Breast epithelium (tissue), 4 donors: ENCODE measurements at regions not wholly inside any gene's neighbourhood (a gene's known extent, or its start where the extent isn't known, plus 50 kb on each side); places are given as distances from the start of the nearest gene placed in this dataset.

Experiments used
- DNase-seq, 2 donors: peaks; one replicate each; pipeline ENCODE4 v3.0.0-alpha.2; 2019; ENCODE audit warnings: low spot score in 2 of 2
- H3K27ac ChIP-seq, 2 donors: fragments of 200-600 bp; sonication (generic) in 1 of 2; one replicate each; pipeline ENCODE4 v1.5.1; 2016 to 2019; ENCODE audit warnings: mild to moderate bottlenecking in 1 of 2
- H3K27me3 ChIP-seq, 2 donors: fragments of 200-600 bp; sonication (generic) in 1 of 2; one replicate each; pipeline versions ENCODE4 v1.5.1 to v1.6.0; 2017 to 2019; ENCODE audit warnings: control low read depth in 1 of 2, mild to moderate bottlenecking in 1 of 2
- H3K36me3 ChIP-seq: fragments of 200-600 bp; one replicate; pipeline ENCODE4 v1.5.1; 2019
- H3K4me1 ChIP-seq, 2 donors: fragments of 200-600 bp; sonication (generic); one replicate each; pipeline ENCODE4 v1.5.1; 2016 to 2019; ENCODE audit warnings: control low read depth in 1 of 2
- H3K4me3 ChIP-seq, 3 donors: fragments of 200-600 bp; sonication (generic); 1 replicate in 2 of 3; 2 replicates in 1 of 3; pipeline ENCODE4 v1.5.1; 2016 to 2019; ENCODE audit warnings: mild to moderate bottlenecking in 3 of 3, moderate library complexity in 2 of 3
- H3K9me3 ChIP-seq, 2 donors: fragments of 200-600 bp; sonication (generic) in 1 of 2; one replicate each; pipeline ENCODE4 v1.5.1; 2016 to 2019; ENCODE audit warnings: control low read depth in 1 of 2
- POLR2A ChIP-seq: fragments of 450-650 bp; IDR thresholded peaks from one replicate; pipeline ENCODE4 v1.6.1; 2016; ENCODE audit warnings: antibody characterized with exemption, mild to moderate bottlenecking, moderate library complexity
- POLR2AphosphoS5 ChIP-seq, 3 donors: sonication (generic); formaldehyde crosslinking; IDR thresholded peaks; one replicate each; pipeline ENCODE4 v1.6.1; 2017; ENCODE audit warnings: antibody characterized with exemption in 3 of 3
- intact Hi-C: fragments of 100-400 bp; cut with DNase I; formaldehyde crosslinking; loops from one replicate; pipeline ENCODE4 v1.15.1; 2023; ENCODE audit warnings: low total_unique reads
- TF ChIP-seq, protein P1 (sequence below), 3 donors: fragments of 450-650 bp; IDR thresholded peaks; one replicate each; pipeline ENCODE4 v1.5.1; 2016 to 2017; ENCODE audit warnings: antibody characterized with exemption in 3 of 3, mild to moderate bottlenecking in 3 of 3, moderate library complexity in 3 of 3

GRCh38 chr16:51062039-51062438 is 89.0 kb downstream of the SALL1 start:
- TF ChIP-seq POLR2A (no peak), POLR2AphosphoS5 (IDR thresholded peaks at IDR 0.05) (no peak)
- TF ChIP-seq, protein P1, sequence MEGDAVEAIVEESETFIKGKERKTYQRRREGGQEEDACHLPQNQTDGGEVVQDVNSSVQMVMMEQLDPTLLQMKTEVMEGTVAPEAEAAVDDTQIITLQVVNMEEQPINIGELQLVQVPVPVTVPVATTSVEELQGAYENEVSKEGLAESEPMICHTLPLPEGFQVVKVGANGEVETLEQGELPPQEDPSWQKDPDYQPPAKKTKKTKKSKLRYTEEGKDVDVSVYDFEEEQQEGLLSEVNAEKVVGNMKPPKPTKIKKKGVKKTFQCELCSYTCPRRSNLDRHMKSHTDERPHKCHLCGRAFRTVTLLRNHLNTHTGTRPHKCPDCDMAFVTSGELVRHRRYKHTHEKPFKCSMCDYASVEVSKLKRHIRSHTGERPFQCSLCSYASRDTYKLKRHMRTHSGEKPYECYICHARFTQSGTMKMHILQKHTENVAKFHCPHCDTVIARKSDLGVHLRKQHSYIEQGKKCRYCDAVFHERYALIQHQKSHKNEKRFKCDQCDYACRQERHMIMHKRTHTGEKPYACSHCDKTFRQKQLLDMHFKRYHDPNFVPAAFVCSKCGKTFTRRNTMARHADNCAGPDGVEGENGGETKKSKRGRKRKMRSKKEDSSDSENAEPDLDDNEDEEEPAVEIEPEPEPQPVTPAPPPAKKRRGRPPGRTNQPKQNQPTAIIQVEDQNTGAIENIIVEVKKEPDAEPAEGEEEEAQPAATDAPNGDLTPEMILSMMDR (IDR thresholded peaks at IDR 0.05): no peak
- no peak for DNase-seq
- H3K27me3 ChIP-seq: peaks cover 0 to 4% of the 10 kb centered on the region in 2 donors
- H3K4me1 ChIP-seq: no peaks in the 10 kb centered on the region
- H3K27ac ChIP-seq: no peak overlapping the region
- H3K9me3 ChIP-seq: no peaks in the 10 kb centered on the region
- no peaks in the 10 kb centered on the region for H3K36me3 ChIP-seq
- H3K4me3 ChIP-seq: no peak overlapping the region
- intact Hi-C loops: no loop called here

DNA sequence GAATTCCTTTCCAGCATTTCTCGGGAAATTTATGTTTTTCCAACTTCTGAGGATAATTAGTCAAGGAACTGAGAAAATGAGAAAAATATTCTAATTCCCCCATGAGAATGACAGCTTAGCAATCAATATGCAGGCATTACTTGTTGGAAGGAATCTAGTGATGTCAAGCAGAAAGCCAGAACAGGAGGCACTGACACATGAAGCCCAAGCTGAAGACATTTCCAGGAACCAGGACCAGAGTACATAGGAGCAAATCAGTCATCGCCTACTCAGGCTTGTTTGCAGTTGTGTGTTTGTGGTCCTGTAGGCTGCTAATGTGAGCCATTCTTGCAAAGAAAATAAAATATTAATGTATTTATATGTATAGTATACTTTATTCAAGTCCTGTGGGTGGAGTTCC is 89.7 kb downstream of the SALL1 start:
- peaks cover 0 to 11% of the 10 kb centered on the region in 2 donors for H3K27me3 ChIP-seq
- intact Hi-C loops: no loop called here
- TF ChIP-seq POLR2A: no peak
- TF ChIP-seq, protein P1 (IDR thresholded peaks at IDR 0.05): no peak
- no peak for TF ChIP-seq POLR2AphosphoS5 (IDR thresholded peaks at IDR 0.05)
- DNase-seq: no peak
- H3K27ac ChIP-seq: no peak overlapping the region
- H3K36me3 ChIP-seq: no peaks in the 10 kb centered on the region
- no peaks in the 10 kb centered on the region for H3K4me1 ChIP-seq
- no peak overlapping the region for H3K4me3 ChIP-seq
- H3K9me3 ChIP-seq: no peaks in the 10 kb centered on the region

GRCh38 chr16:51057969-51058337 is 93.1 kb downstream of the SALL1 start:
- Histone ChIP-seq H3K9me3 (no peaks in the 10 kb centered on the region), H3K4me1 (no peaks in the 10 kb centered on the region), H3K27me3 (peaks cover 0 to 18% of the 10 kb centered on the region in 2 donors), H3K27ac (no peak overlapping the region), H3K4me3 (no peak overlapping the region), H3K36me3 (no peaks in the 10 kb centered on the region)
- intact Hi-C loops: no loop called here
- TF ChIP-seq POLR2AphosphoS5 (IDR thresholded peaks at IDR 0.05) (no peak), POLR2A (no peak)
- TF ChIP-seq, protein P1 (IDR thresholded peaks at IDR 0.05): no peak
- no peak for DNase-seq

DNA sequence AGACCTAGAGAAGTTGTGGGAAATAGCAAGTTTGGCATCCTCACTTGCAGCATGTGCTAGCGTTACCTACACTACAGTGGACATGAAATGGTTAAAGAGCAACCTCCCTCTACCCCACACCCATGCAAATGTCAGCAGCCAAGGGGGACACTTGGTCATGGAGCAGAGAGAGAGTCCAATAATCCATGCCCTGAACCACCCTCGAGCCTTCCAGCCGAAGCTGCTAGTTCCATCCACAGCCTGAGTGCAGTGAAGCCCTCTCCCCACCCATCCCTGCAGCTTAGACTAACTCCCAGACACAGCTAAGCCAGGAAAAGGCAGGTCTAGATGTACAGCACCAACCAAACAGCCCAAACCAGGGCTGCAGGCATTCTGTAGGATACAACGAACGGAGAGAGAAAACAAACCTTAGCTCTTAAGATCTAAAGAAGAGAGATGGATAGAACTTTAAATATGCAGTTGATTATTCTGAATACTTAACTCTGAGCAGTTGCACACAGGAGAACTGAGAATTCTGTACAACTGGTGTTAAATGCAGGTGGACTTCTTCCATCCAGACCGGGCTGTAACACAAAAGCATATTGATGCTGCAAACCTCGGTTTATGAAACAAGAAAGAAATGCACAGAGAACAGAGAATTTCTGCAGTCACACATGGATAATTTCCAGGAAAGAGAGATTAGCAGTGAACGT is 93.8 kb downstream of the SALL1 start:
- intact Hi-C loops: no loop called here
- TF ChIP-seq POLR2AphosphoS5 (IDR thresholded peaks at IDR 0.05): no peak
- TF ChIP-seq, protein P1 (IDR thresholded peaks at IDR 0.05): no peak
- TF ChIP-seq POLR2A: no peak
- Histone ChIP-seq H3K4me1 (no peaks in the 10 kb centered on the region), H3K4me3 (no peak overlapping the region), H3K27me3 (peaks cover 0 to 18% of the 10 kb centered on the region in 2 donors), H3K9me3 (no peaks in the 10 kb centered on the region), H3K27ac (no peak overlapping the region), H3K36me3 (no peaks in the 10 kb centered on the region)
- no peak for DNase-seq

- no peak for DNase-seq
- no peaks in the 10 kb centered on the region for H3K4me1 ChIP-seq
- intact Hi-C loops: no loop called here
- H3K27me3 ChIP-seq: peaks cover 0 to 18% of the 10 kb centered on the region in 2 donors
- no peaks in the 10 kb centered on the region for H3K9me3 ChIP-seq
- TF ChIP-seq, protein P1 (IDR thresholded peaks at IDR 0.05): no peak
- TF ChIP-seq POLR2A (no peak), POLR2AphosphoS5 (IDR thresholded peaks at IDR 0.05) (no peak)
- H3K36me3 ChIP-seq: no peaks in the 10 kb centered on the region
- no peak overlapping the region for H3K27ac ChIP-seq
- no peak overlapping the region for H3K4me3 ChIP-seq
Observed at GRCh38 chr16:51056331-51056730, 94.7 kb downstream of the SALL1 start.
